GM12873 (cell line): ENCODE measurements at regions not wholly inside any gene's neighbourhood (a gene's known extent, or its start where the extent isn't known, plus 50 kb on each side); places are given as distances from the start of the nearest gene placed in this dataset.

Experiments used
- CTCF ChIP-seq: IDR thresholded peaks from 2 replicates; pipeline ENCODE4 v1.5.1; 2012; ENCODE audit warnings: low read depth, mild to moderate bottlenecking, moderate library complexity, low read length, control low read depth; ENCODE audit not compliant: insufficient read depth; ENCODE audit errors: missing control alignments

- TF ChIP-seq CTCF, result no peak
These were observed 120.9 kb upstream of the NECTIN1 start for GRCh38 chr11:119849872-119850271.

GRCh38 chr11:119847853-119848252 lies 118.9 kb upstream of the NECTIN1 start:
- TF ChIP-seq CTCF, result no peak

DNA sequence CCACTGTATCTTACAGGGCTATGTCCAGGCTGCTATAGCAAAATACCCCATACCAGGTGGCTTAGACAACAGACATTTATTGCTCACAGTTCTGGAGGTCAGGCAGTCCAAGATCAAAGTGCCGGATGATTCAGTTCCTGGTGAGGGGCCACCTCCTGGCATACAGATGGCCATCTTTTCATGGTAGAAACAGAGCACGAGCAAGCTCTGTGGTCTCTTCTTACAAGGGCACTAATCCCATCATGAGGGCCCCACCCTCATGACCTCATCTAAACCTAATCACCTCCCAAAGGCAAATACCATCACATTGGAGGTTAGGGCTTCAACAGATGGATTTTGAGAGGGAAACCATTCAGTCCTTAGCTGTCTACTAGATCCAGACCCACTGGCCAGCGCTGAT lies 117.4 kb upstream of the NECTIN1 start:
- TF ChIP-seq CTCF, result no peak

GRCh38 chr11:119845756-119846155 lies 116.8 kb upstream of the NECTIN1 start:
- TF ChIP-seq CTCF, result no peak

GRCh38 chr11:119845305-119845704 lies 116.3 kb upstream of the NECTIN1 start:
- TF ChIP-seq CTCF, result no peak

GRCh38 chr11:119844808-119845207 lies 115.8 kb upstream of the NECTIN1 start:
- no peak for TF ChIP-seq CTCF

GRCh38 chr11:119843877-119844276 lies 114.9 kb upstream of the NECTIN1 start:
- no peak for TF ChIP-seq CTCF
